B cell (primary cell): ENCODE measurements at regions not wholly inside any gene's neighbourhood (a gene's known extent, or its start where the extent isn't known, plus 50 kb on each side); places are given as distances from the start of the nearest gene placed in this dataset.
A peak's percentile ranks its signal among the peaks of the same experiment; 100 is the strongest.

Experiments
- ATAC-seq: fragments of 200-7000 bp; cut with Tn5 transposase; one replicate; pipeline ENCODE4 v1.10.0; 2021; ENCODE audit warnings: low read depth, mild to moderate bottlenecking, moderate number of reproducible peaks, moderate library complexity
- CTCF ChIA-PET: fragments of 350-600 bp; sonication (Branson Sonifier 250); formaldehyde crosslinking; loops from one replicate; lab custom pipeline; 2021; ENCODE audit warnings: antibody characterized with exemption, inconsistent platforms; lab: Charles Lee
- POLR2A ChIA-PET: fragments of 350-600 bp; sonication (Branson Sonifier 250); formaldehyde crosslinking; loops from one replicate; lab custom pipeline; 2021; ENCODE audit warnings: antibody characterized with exemption; lab: Charles Lee
- DNase-seq: peaks from one replicate; pipeline ENCODE4 v3.0.0; 2013
- H2AFZ ChIP-seq: 2 replicates; pipeline ENCODE4 v1.6.1; 2012; ENCODE audit warnings: mild to moderate bottlenecking, low read depth, low read length; ENCODE audit not compliant: insufficient read depth, poor library complexity, severe bottlenecking
- H3K27ac ChIP-seq, 2 donors: 1 replicate in 1 of 2; 2 replicates in 1 of 2; pipeline ENCODE4 v1.5.1; 2012 to 2013; ENCODE audit warnings: low read length in 2 of 2, mild to moderate bottlenecking in 2 of 2, moderate library complexity in 1 of 2
- H3K27me3 ChIP-seq, 4 experiments: fragments of 200-600 bp in 1 of 4; sonication (generic) in 1 of 4; replicated peaks in 1 of 4; 1 replicate in 2 of 4; 2 replicates in 2 of 4; pipeline versions ENCODE4 v1.6.1 to v1.7.0; 2013 to 2016; ENCODE audit warnings: low read length in 3 of 4, mild to moderate bottlenecking in 2 of 4, mixed read lengths in 1 of 4, moderate library complexity in 1 of 4; ENCODE audit not compliant: insufficient read depth in 4 of 4, control insufficient read depth in 3 of 4; ENCODE audit errors: control extremely low read depth in 1 of 4
- H3K36me3 ChIP-seq, 2 experiments: replicated peaks in 1 of 2; 1 replicate in 1 of 2; 2 replicates in 1 of 2; pipeline versions ENCODE4 v1.6.1 to v1.7.1; 2013; ENCODE audit warnings: low read length in 1 of 2; ENCODE audit not compliant: insufficient read depth in 2 of 2, control insufficient read depth in 1 of 2; ENCODE audit errors: control extremely low read depth in 1 of 2, extremely low read depth in 1 of 2
- H3K4me1 ChIP-seq, 2 donors: fragments of 200-600 bp in 1 of 2; sonication (generic) in 1 of 2; 1 replicate in 1 of 2; 2 replicates in 1 of 2; pipeline versions ENCODE4 v1.5.1 to v1.6.1; 2013 to 2017; ENCODE audit warnings: low read length in 2 of 2; ENCODE audit not compliant: control insufficient read depth in 2 of 2, insufficient read depth in 2 of 2
- H3K4me2 ChIP-seq: replicated peaks from 2 replicates; pipeline ENCODE3; 2012; ENCODE audit warnings: mild to moderate bottlenecking, low read depth, low read length; ENCODE audit not compliant: poor library complexity, severe bottlenecking
- H3K4me3 ChIP-seq, 5 experiments: fragments of 200-600 bp in 1 of 5; sonication (generic) in 1 of 5; 1 replicate in 3 of 5; 2 replicates in 2 of 5; pipeline versions ENCODE4 v1.5.1 to v1.7.0; 2011 to 2016; ENCODE audit warnings: low read length in 4 of 5, mild to moderate bottlenecking in 4 of 5, low read depth in 2 of 5, control low read depth in 1 of 5, moderate library complexity in 1 of 5; ENCODE audit not compliant: insufficient read depth in 1 of 5; ENCODE audit errors: control extremely low read depth in 1 of 5, extremely low read depth in 1 of 5
- H3K79me2 ChIP-seq: fragments of 200-600 bp; sonication (generic); one replicate; pipeline ENCODE4 v1.6.0; 2016; ENCODE audit warnings: low read length; ENCODE audit not compliant: control insufficient read depth, insufficient read depth
- H3K9ac ChIP-seq: fragments of 200-600 bp; sonication (generic); 2 replicates; pipeline ENCODE4 v1.6.1; 2017; ENCODE audit warnings: mild to moderate bottlenecking, low read length, moderate library complexity
- H3K9me3 ChIP-seq, 3 donors: one replicate each; pipeline versions ENCODE4 v1.6.1 to v1.7.1; 2013; ENCODE audit warnings: low read length in 2 of 3; ENCODE audit not compliant: control insufficient read depth in 2 of 3, insufficient read depth in 1 of 3; ENCODE audit errors: control extremely low read depth in 1 of 3
- H4K20me1 ChIP-seq: 2 replicates; pipeline ENCODE4 v1.6.0; 2012; ENCODE audit warnings: mild to moderate bottlenecking, low read length; ENCODE audit not compliant: insufficient read depth, control insufficient read depth, poor library complexity, severe bottlenecking
- H3K27ac Mint-ChIP-seq: one replicate; pipeline ENCODE4 v1.8.0; 2021; ENCODE audit warnings: mixed read lengths
- H3K27me3 Mint-ChIP-seq: one replicate; pipeline ENCODE4 v1.8.0; 2021; ENCODE audit warnings: mixed read lengths
- H3K4me1 Mint-ChIP-seq: one replicate; pipeline ENCODE4 v1.8.0; 2021; ENCODE audit warnings: mixed read lengths
- H3K4me3 Mint-ChIP-seq: one replicate; pipeline ENCODE4 v1.8.0; 2021; ENCODE audit warnings: mixed read lengths
- H3K9me3 Mint-ChIP-seq: one replicate; pipeline ENCODE4 v1.8.0; 2022; ENCODE audit warnings: mixed read lengths; ENCODE audit not compliant: insufficient read depth
- EZH2 ChIP-seq: IDR thresholded peaks from 2 replicates; pipeline ENCODE4 v1.6.1; 2012; ENCODE audit warnings: borderline replicate concordance, low read depth, mild to moderate bottlenecking, moderate library complexity, low read length; ENCODE audit not compliant: insufficient read depth, poor library complexity, severe bottlenecking
- WGBS: methylation state at CpG from one replicate; pipeline ENCODE4 v1.1.5; 2013; ENCODE audit warnings: missing lambda C conversion rate; ENCODE audit not compliant: insufficient coverage; 5-methylcytosine and 5-hydroxymethylcytosine counted together
- intact Hi-C: fragments of 100-400 bp; cut with micrococcal nuclease; formaldehyde crosslinking; loops from one replicate; pipeline ENCODE4 v1.10.0; 2022
- TF ChIP-seq, protein P1 (sequence below): fragments of 200-600 bp; IDR thresholded peaks from one replicate; pipeline ENCODE4 v1.8.0; 2022; ENCODE audit warnings: antibody characterized with exemption, mild to moderate bottlenecking

DNA sequence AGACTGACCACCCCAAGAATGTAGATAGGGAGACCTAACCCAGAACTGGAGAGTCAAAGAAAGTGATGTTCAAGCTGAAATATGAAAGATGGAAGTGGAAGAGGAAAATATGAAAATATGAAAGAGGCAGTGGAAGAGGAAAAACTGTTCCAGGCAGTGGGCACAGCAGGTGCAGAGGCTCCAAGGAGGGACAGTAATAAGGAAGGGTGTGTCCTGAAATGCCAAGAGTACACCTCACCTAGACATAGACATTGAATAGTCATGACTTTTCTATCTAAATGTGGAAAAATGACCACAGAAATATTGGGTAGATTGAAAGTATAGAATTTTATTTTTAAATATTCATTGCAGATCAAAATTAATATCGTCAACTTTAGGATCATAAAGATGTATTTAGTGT lies 161.7 kb upstream of the USP24 start:
- WGBS, result no CpG with 5 or more reads among the region's 1 CpG
- H3K79me2 ChIP-seq, result no peaks in the 10 kb centered on the region
- Mint-ChIP-seq H3K9me3 (no peaks in the 10 kb centered on the region), H3K27me3 (no peaks in the 10 kb centered on the region), H3K4me1 (no peaks in the 10 kb centered on the region), H3K4me3 (no peak overlapping the region), H3K27ac (no peak overlapping the region)
- H3K9ac ChIP-seq, result no peak overlapping the region
- no peak overlapping the region for H3K27ac ChIP-seq
- DNase-seq (no peak), ATAC-seq (no peak)
- no peak overlapping the region for H3K4me2 ChIP-seq
- H3K4me1 ChIP-seq, result no peaks in the 10 kb centered on the region
- no peak overlapping the region for H3K4me3 ChIP-seq
- H3K9me3 ChIP-seq, result no peaks in the 10 kb centered on the region
- intact Hi-C loops, result no loop called here
- POLR2A ChIA-PET, result no interaction called here
- H3K27me3 ChIP-seq, result no peaks in the 10 kb centered on the region
- CTCF ChIA-PET, result interaction anchor here (0.9 to 5.4 kb wide), 5 partner anchors 9 to 1208 kb away, joined by 3 to 76 read pairs (median 5); no protein-coding TSS in a partner anchor
- no peaks in the 10 kb centered on the region for H3K36me3 ChIP-seq
- no peak overlapping the region for H2AFZ ChIP-seq
- no peak for TF ChIP-seq EZH2
- TF ChIP-seq, protein P1, sequence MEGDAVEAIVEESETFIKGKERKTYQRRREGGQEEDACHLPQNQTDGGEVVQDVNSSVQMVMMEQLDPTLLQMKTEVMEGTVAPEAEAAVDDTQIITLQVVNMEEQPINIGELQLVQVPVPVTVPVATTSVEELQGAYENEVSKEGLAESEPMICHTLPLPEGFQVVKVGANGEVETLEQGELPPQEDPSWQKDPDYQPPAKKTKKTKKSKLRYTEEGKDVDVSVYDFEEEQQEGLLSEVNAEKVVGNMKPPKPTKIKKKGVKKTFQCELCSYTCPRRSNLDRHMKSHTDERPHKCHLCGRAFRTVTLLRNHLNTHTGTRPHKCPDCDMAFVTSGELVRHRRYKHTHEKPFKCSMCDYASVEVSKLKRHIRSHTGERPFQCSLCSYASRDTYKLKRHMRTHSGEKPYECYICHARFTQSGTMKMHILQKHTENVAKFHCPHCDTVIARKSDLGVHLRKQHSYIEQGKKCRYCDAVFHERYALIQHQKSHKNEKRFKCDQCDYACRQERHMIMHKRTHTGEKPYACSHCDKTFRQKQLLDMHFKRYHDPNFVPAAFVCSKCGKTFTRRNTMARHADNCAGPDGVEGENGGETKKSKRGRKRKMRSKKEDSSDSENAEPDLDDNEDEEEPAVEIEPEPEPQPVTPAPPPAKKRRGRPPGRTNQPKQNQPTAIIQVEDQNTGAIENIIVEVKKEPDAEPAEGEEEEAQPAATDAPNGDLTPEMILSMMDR, result no peak
- H4K20me1 ChIP-seq, result no peaks in the 10 kb centered on the region

DNA sequence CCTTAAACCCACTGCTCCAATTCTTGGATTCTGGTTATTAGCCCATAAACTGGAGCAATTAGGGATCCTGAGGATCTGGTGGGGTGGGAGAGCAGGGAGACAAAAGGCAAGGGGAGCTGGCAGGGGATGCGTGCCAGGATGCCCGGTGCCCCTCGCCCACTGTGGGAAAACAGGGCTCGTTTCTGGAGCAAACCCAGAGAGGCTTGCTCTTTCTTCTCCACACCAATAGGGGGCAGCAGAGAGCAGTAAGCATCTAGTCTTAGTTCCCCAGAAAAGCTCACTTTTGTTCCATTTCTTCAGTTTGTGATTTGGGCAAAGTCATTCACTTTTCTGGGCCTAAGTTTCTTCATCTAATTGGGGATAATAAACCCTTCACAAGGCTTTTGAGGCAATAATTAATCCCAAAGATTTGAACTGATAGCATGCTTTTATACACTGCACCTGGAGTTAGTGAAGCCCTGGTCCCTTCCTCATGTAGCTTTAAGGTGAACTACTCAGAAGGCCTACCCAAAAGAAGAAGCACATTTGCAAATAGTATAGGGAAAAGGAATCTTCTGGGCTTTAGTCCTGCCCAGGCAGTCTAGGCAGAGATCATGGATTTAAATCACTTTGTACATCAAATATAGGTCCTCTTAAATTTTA lies 160.6 kb upstream of the USP24 start:
- H3K9me3 ChIP-seq, result no peaks in the 10 kb centered on the region
- Mint-ChIP-seq H3K4me1 (no peaks in the 10 kb centered on the region), H3K27me3 (peaks cover 4% of the 10 kb centered on the region), H3K4me3 (no peak overlapping the region), H3K9me3 (no peaks in the 10 kb centered on the region), H3K27ac (no peak overlapping the region)
- H3K27me3 ChIP-seq, result no peaks in the 10 kb centered on the region
- intact Hi-C loops, result loop anchor here (1.0 kb wide), 1 partner anchor 1210 kb away; no protein-coding TSS in a partner anchor
- peak; percentile 45 for ATAC-seq
- H4K20me1 ChIP-seq, result no peaks in the 10 kb centered on the region
- ChIA-PET POLR2A (no interaction called here), CTCF (interaction anchor here (0.5 to 5.4 kb wide), 25 partner anchors 8 to 1343 kb away, joined by 3 to 76 read pairs (median 4); no protein-coding TSS in a partner anchor)
- WGBS, result 30% methylated on average over 4 of the region's 4 CpGs
- TF ChIP-seq EZH2, result no peak
- TF ChIP-seq, protein P1, result peak; percentile 89
- H3K27ac ChIP-seq, result no peak overlapping the region
- no peak overlapping the region for H2AFZ ChIP-seq
- no peaks in the 10 kb centered on the region for H3K79me2 ChIP-seq
- no peak overlapping the region for H3K9ac ChIP-seq
- no peak overlapping the region for H3K4me2 ChIP-seq
- H3K36me3 ChIP-seq, result no peaks in the 10 kb centered on the region
- H3K4me1 ChIP-seq, result no peaks in the 10 kb centered on the region
- H3K4me3 ChIP-seq, result no peak overlapping the region
- peak; percentile 52 for DNase-seq
